Heart left ventricle (tissue), 13 donors: ENCODE measurements at regions not wholly inside any gene's neighbourhood (a gene's known extent, or its start where the extent isn't known, plus 50 kb on each side); places are given as distances from the start of the nearest gene placed in this dataset.

Experiments used
- CTCF ChIP-seq, 12 donors: fragments of 200-600 bp; sonication (generic) in 4 of 12; IDR thresholded peaks; one replicate each; pipeline versions ENCODE4 v1.5.0 to v1.8.0; 2018 to 2022; ENCODE audit warnings: antibody characterized with exemption in 12 of 12, mild to moderate bottlenecking in 5 of 12
- POLR2A ChIP-seq, 2 donors: fragments of 450-650 bp; IDR thresholded peaks; one replicate each; pipeline ENCODE4 v1.6.1; 2017; ENCODE audit warnings: antibody characterized with exemption in 2 of 2, mild to moderate bottlenecking in 2 of 2, moderate library complexity in 2 of 2
- donor health status: ischemic (EF 13 %, LVEDD 7.1; RV severe dilation, severe dysfunction).
- donor health status: DM: no; HTN: yes; CAD: no.
- donor health status: DM: no; HTN: no; CAD: no.
- donor health status: ischemic (EF 25% LVEDD 6.9; RV normal size, moderate dysfunction).
- donor health status: ischemic (EF 25% LVEDD 5.7; RV mildly dilated, moderate dysfunction).
- donor health status: ischemic (EF 35%, LVEDD 5.7; RV mildly dilated, moderate dysfunction).
- donor health status: nonischemic (EF 11% LVEDD 7.7; RV severe dilation, severe dysfunction).
- donor health status: DM: yes; HTN: yes; CAD: no.
- donor health status: PGD.
- donor health status: ischemic (EF 29% LVEDD 5.4; RV normal size, mild dysfunction).
- donor health status: nonischemic (EF 23%, LVEDD 6.1; RV moderate dilation, normal function).

- TF ChIP-seq POLR2A (IDR thresholded peaks at IDR 0.05) (no peak), CTCF (IDR thresholded peaks at IDR 0.05) (no peak)
Measured at GRCh38 chr13:78098249-78098648, 179.6 kb upstream of the EDNRB start.
